ENCODE measurements at regions not wholly inside any gene's neighbourhood (a gene's known extent, or its start where the extent isn't known, plus 50 kb on each side); places are given as distances from the start of the nearest gene placed in this dataset.

DNA sequence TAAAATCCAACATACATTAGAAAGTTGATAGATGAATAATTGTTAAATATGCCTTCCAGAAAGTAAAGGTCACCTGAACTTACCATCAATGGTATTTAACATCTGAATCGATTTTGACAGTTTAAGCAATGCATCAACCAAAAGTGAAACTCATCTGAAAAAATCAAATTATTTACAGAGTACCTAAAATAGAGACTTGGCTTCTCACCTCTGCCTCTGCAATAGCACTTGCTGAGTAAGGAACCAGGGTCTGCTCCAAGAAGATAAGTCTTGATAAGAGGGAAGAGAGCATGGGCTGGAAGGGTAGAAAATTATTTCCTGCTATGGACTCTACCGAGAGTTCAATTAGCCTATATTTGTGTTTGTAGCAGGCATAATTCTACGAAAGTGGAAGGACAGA lies 868.3 kb downstream of the STIM2 start:
- no peak for DNase-seq (ENCODE audit: low read depth in 1 of 2, low spot score in 1 of 2)
- in situ Hi-C loops (cut with HindIII; ENCODE audit: low pct_unique_long_range_greater_than_20kb, low sequenced_read_pairs): no loop called here
- no peak for TF ChIP-seq JUND (IDR thresholded peaks at IDR 0.05; ENCODE audit: low read depth)

DNA sequence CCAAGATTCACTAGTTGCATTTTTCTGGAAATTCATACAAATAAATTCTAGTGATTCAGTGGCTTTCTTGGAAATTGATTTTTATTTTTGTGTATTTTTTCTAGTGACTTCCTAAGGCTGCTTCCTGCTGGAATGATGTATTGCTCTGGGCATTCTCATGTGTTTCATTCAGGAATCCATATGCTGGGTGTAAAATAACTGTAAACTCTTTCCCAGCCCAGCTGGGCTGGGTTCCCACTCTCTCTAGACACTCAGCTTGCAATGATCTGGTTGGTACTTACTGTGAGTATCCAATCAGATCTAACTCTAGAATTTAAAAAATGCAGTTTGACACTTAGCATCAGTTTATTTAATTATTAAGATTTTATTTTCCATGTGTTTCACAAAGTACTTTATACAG lies 882.2 kb downstream of the STIM2 start:
- in situ Hi-C loops (cut with HindIII; ENCODE audit: low pct_unique_long_range_greater_than_20kb, low sequenced_read_pairs): no loop called here
- no peak for DNase-seq (ENCODE audit: low read depth in 1 of 2, low spot score in 1 of 2)
- TF ChIP-seq JUND (IDR thresholded peaks at IDR 0.05; ENCODE audit: low read depth): no peak

- in situ Hi-C loops (cut with HindIII; ENCODE audit: low pct_unique_long_range_greater_than_20kb, low sequenced_read_pairs): no loop called here
- no peak for DNase-seq (ENCODE audit: low read depth in 1 of 2, low spot score in 1 of 2)
- TF ChIP-seq JUND (IDR thresholded peaks at IDR 0.05; ENCODE audit: low read depth): no peak
These were observed 899.3 kb downstream of the STIM2 start for GRCh38 chr4:27759611-27760575.

- TF ChIP-seq JUND (IDR thresholded peaks at IDR 0.05; ENCODE audit: low read depth): no peak
These were observed 903.3 kb downstream of the STIM2 start for GRCh38 chr4:27763830-27764525.

GRCh38 chr4:27764526-27764837 lies 903.8 kb downstream of the STIM2 start:
- no peak for DNase-seq (ENCODE audit: low read depth in 1 of 2, low spot score in 1 of 2)
- in situ Hi-C loops (cut with HindIII; ENCODE audit: low pct_unique_long_range_greater_than_20kb, low sequenced_read_pairs): no loop called here
- no peak for TF ChIP-seq JUND (IDR thresholded peaks at IDR 0.05; ENCODE audit: low read depth)

More at GRCh38 chr4:27763830-27764525, 903.3 kb downstream of the STIM2 start:
- in situ Hi-C loops (cut with HindIII; ENCODE audit: low pct_unique_long_range_greater_than_20kb, low sequenced_read_pairs): no loop called here
- no peak for DNase-seq (ENCODE audit: low read depth in 1 of 2, low spot score in 1 of 2)

DNA sequence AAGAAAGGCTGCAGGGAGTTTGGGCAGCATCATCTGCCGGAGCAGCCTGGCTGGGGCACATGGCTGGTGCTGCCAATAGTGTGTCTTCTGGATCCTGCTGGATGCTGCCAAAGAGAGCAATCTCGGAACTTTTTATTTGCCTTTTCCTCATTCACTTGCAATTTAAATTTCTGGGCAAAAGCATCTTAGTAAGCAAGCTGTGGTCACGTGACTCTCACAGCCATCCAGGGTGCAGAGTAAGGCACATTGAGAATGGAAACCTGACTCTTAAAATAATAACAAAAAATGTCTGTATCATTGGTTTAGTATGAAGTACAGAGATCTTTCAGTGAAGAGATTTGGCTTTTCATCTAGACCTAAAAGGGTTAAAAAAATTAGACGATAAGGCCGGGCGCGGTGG lies 910.3 kb downstream of the STIM2 start:
- in situ Hi-C loops (cut with HindIII; ENCODE audit: low pct_unique_long_range_greater_than_20kb, low sequenced_read_pairs): no loop called here
- DNase-seq (ENCODE audit: low read depth in 1 of 2, low spot score in 1 of 2): no peak
- TF ChIP-seq JUND (IDR thresholded peaks at IDR 0.05; ENCODE audit: low read depth): no peak

DNA sequence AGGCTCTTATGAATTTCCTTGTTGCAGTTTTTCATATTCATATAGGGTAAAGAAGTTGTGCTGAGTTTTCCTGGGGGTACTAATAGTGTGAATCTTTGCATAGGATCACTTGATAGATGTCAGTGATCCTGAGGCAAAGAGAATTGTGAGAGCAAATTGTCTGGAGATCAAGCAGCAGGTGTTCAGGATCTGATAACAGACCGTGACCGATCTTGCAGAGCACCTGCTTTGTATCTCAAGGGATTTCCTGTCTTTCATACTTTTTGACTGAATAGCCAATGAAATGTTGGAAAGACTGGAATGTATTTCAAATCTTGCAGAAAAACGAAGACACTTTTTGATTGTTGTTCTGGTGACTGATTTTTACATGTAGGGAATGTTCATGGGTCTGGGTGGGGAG lies 914.5 kb downstream of the STIM2 start:
- no peak for TF ChIP-seq JUND (IDR thresholded peaks at IDR 0.05; ENCODE audit: low read depth)
- DNase-seq (ENCODE audit: low read depth in 1 of 2, low spot score in 1 of 2): no peak
- in situ Hi-C loops (cut with HindIII; ENCODE audit: low pct_unique_long_range_greater_than_20kb, low sequenced_read_pairs): no loop called here

DNA sequence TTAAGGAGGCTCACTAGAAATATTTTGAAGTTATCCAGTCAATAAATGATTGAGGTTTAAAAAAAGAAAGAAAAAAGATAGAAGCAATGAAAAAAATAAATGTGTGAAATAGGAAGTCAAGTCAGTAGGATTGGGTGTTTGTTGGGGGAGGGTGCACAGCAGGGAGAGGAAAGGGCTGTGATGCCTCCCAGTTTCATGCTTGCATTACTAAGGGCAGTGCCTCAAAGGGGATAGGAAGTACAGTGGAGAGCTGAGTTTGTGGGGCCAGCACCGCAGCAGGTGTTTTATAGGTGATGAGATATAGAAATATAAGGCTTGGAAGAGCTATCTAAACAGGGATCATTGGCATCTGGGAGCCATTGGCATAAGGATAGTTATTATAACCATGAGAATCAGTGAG lies 919.2 kb downstream of the STIM2 start:
- in situ Hi-C loops (cut with HindIII; ENCODE audit: low pct_unique_long_range_greater_than_20kb, low sequenced_read_pairs): no loop called here
- TF ChIP-seq JUND (IDR thresholded peaks at IDR 0.05; ENCODE audit: low read depth): no peak

GRCh38 chr4:27787195-27787594 lies 926.6 kb downstream of the STIM2 start:
- peak in 1 of 2 experiments; percentile 49 for DNase-seq (ENCODE audit: low read depth in 1 of 2, low spot score in 1 of 2)
- in situ Hi-C loops (cut with HindIII; ENCODE audit: low pct_unique_long_range_greater_than_20kb, low sequenced_read_pairs): no loop called here
- no peak for TF ChIP-seq JUND (IDR thresholded peaks at IDR 0.05; ENCODE audit: low read depth)

More for the DNA sequence above, 919.2 kb downstream of the STIM2 start:
- DNase-seq (ENCODE audit: low read depth in 1 of 2, low spot score in 1 of 2): no peak

DNA sequence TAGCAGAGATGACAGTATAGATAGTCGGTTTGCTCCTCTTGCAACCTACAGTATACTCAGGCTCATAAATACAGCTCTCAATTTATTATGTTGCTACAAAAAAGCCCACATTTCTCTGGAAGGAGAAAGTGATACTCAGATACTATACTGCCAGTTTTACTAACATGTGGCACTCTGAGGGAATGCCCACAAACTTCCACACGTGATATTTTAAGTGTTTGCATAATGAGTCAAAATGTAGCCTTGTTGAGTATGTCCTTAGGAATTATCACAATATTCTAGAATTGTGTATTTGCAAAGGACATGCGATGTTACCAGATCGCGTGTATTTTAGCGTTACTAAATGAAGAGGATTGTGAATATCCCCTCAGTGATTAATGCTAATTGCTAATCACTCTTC lies 929.1 kb downstream of the STIM2 start:
- TF ChIP-seq JUND (IDR thresholded peaks at IDR 0.05; ENCODE audit: low read depth): no peak
- no peak for DNase-seq (ENCODE audit: low read depth in 1 of 2, low spot score in 1 of 2)
- in situ Hi-C loops (cut with HindIII; ENCODE audit: low pct_unique_long_range_greater_than_20kb, low sequenced_read_pairs): no loop called here

- DNase-seq (ENCODE audit: low read depth in 1 of 2, low spot score in 1 of 2): no peak
- TF ChIP-seq JUND (IDR thresholded peaks at IDR 0.05; ENCODE audit: low read depth): no peak
- in situ Hi-C loops (cut with HindIII; ENCODE audit: low pct_unique_long_range_greater_than_20kb, low sequenced_read_pairs): no loop called here
These were observed 930.3 kb downstream of the STIM2 start for GRCh38 chr4:27790911-27791310.

DNA sequence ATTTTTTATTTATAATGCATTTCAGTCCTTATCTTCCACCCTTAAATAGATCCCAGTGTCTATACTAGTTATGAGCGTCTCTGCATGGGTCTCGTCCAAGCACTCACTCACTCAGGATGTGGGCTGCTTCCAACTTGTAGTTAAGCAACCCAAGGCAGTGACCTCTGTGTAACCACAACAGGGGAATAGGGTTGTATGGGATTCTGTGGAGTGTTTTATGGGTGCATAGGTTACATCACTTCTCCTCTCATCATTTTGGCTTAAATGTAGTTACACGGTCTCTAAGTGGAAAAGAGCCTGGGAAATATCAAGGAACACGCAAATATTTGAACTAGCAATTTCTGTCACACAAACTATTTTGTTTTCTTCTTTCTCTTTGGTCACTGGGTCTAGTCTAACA lies 931.0 kb downstream of the STIM2 start:
- no peak for TF ChIP-seq JUND (IDR thresholded peaks at IDR 0.05; ENCODE audit: low read depth)
- in situ Hi-C loops (cut with HindIII; ENCODE audit: low pct_unique_long_range_greater_than_20kb, low sequenced_read_pairs): no loop called here
- no peak for DNase-seq (ENCODE audit: low read depth in 1 of 2, low spot score in 1 of 2)

DNA sequence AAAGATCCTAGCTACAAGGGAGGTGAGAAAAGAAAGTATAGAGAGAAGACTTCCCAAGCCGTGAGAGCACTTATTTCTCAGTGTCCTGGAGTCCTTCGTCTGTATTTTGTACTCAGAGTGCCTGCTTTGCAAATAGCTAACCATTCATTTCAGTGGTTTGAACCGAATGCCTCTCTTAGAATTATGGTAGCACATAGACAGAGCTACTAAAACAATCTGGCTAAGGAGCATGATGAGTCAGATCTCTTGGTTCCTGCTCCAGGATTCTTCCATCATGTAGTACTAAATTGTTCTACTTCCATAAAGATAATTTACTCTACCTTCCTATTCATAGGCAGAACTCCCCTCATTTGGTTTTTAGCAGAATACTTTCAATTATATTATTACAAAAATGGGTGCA lies 946.6 kb downstream of the STIM2 start:
- DNase-seq (ENCODE audit: low read depth in 1 of 2, low spot score in 1 of 2): no peak
- TF ChIP-seq JUND (IDR thresholded peaks at IDR 0.05; ENCODE audit: low read depth): no peak
- in situ Hi-C loops (cut with HindIII; ENCODE audit: low pct_unique_long_range_greater_than_20kb, low sequenced_read_pairs): no loop called here
